HG03342 (cell line): ENCODE measurements at regions not wholly inside any gene's neighbourhood (a gene's known extent, or its start where the extent isn't known, plus 50 kb on each side); places are given as distances from the start of the nearest gene placed in this dataset.

Experiments
- ATAC-seq: cut with Tn5 transposase; IDR thresholded peaks from one replicate; pipeline ENCODE4 v1.9.1; 2021; ENCODE audit warnings: mild to moderate bottlenecking, moderate library complexity; ENCODE audit not compliant: unreplicated experiment

- no peak for ATAC-seq
Measured at GRCh38 chr12:30257618-30258017, 438.1 kb downstream of the IPO8 start.

GRCh38 chr12:30251546-30251945 is 444.1 kb downstream of the IPO8 start:
- ATAC-seq = no peak

DNA sequence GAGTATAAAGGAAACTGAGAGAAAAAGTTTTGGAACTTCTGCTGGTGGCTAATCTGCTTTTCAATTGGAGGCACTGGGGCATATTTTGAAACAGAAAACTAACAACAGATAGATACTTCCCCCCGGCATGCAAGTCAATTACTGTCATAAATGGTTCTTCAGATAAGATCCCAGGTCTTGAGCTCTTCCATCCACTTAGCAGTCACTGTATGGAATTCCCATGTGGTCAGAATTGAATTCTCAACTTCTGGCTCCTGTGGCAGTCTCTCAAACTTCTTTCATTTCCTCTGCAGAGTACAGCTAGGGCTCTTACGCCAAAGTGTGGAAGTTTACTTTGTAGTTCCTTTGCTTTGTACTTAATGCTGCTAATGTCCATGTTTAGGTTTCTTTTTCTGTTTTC is 452.2 kb downstream of the IPO8 start:
- no peak for ATAC-seq

DNA sequence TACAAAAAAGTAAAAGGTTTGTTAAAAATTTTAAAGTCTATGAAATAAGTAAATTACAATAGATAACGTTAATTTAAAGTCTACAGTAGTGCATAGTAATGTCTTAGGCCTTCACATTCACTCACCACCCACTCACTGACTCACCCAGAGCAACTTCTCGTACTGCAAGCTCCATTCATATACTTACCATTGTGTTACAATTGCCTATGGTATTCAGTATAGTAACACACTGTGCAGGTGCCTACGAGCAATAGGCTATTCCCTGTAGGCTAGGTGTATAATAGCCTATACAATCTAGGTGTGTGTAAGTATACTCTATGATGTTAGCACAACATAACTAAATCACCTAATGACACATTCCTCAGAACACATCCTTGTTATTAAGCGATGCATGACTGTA is 435.3 kb upstream of the TMTC1 start:
- ATAC-seq = no peak

DNA sequence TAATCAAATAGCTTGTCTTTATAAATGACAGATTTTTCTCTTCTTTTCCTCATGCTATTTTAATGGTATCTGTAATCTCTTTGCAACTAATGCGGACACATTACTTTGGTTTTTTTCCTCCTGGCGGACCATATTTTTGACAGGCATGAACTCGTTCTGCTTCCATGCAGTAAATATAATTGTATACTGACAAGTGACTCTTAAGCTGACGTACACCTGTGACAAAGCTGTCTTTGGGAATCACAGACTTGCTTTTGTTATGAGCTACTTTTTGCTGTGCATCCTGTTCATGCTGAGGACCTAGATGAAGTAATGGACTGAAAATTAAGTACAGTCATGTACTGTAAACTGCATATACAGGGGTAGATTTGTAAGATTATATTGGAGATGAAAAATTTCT is 434.3 kb upstream of the TMTC1 start:
- ATAC-seq = no peak

GRCh38 chr12:30213166-30213565 is 429.4 kb upstream of the TMTC1 start:
- ATAC-seq = no peak

DNA sequence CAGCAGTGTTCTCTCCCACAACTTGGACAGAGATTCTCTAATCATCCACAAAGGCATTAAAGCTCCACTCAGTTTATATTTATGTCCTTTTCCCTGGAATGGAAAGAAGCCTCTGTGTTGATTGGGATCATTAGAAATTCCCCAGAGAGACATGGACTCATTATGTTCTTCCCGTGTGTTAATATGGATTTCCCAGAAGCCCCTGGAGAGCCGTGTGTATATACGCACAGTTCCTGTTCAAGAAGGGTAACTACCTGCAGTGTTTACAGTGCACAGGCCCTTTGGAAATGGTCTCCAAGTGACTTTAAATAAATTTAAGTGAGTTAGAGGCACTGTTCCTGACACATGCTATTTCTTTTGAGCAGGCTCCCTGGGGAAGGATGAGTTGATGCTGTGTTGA is 428.0 kb upstream of the TMTC1 start:
- ATAC-seq = no peak

- no peak for ATAC-seq
Measured at GRCh38 chr12:30203981-30204380, 420.2 kb upstream of the TMTC1 start.

- no peak for ATAC-seq
Measured at GRCh38 chr12:30202521-30203254, 418.9 kb upstream of the TMTC1 start.

- ATAC-seq = no peak
Measured at GRCh38 chr12:30201301-30202160, 417.8 kb upstream of the TMTC1 start.

GRCh38 chr12:30200864-30201263 is 417.1 kb upstream of the TMTC1 start:
- ATAC-seq = no peak

GRCh38 chr12:30197392-30198057 is 413.8 kb upstream of the TMTC1 start:
- no peak for ATAC-seq

DNA sequence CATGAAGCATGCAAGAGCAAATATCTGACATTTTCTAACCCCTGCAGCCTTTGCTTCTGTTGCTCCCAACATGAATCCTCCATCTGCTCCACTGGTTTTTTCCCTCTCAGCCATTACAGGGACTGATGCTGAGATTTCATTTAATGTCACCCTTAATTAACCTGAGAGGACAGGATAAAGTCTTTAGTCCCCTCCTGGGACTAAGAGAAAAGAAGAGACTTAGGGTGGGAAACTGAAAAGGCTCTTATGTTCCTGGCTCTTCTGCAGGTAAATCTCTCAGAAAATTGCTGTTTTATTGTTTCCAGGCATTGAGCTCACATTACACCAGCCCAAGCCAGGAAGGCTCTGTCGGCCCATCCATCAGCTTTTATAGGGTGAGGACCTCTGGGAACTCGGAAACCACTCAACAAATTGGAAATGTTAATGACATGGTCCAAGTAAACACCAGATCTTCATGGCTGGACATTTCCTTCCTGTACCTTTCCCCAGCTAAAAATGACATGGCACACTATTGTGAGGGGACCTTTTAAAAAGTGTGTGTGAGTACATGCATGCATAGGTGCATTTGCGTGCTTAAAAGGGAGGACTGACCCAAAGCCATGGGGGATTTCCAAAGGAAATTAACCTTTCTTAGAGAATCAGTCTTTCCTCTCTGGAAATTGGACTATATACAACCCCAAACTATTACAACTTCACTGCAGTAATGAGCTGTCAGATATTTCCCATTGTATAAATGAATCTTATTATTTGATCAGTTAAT is 408.1 kb upstream of the TMTC1 start:
- ATAC-seq = no peak

- no peak for ATAC-seq
Measured at GRCh38 chr12:30188602-30189326, 405.0 kb upstream of the TMTC1 start.

GRCh38 chr12:30187426-30187825 is 403.7 kb upstream of the TMTC1 start:
- no peak for ATAC-seq

DNA sequence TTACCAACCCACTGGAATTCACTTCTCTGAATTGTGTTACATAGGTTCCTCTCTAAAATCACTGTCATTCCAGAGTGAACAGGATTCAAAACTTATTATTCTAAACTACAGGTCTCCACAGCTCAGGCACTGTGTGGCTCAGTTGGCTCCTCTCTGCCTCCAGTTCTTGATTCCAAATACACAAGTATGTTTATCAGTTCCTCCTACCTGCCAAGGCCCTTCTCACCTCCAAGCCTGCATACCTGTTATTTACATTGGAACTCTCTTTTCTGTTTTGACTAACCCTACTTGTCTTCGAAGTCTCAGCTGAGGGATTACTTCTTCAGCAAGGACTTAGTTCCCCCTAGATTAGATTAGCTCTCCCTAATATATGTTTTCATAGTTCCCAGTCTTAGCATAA is 397.6 kb upstream of the TMTC1 start:
- no peak for ATAC-seq

- no peak for ATAC-seq
Measured at GRCh38 chr12:30180602-30181001, 396.9 kb upstream of the TMTC1 start.

DNA sequence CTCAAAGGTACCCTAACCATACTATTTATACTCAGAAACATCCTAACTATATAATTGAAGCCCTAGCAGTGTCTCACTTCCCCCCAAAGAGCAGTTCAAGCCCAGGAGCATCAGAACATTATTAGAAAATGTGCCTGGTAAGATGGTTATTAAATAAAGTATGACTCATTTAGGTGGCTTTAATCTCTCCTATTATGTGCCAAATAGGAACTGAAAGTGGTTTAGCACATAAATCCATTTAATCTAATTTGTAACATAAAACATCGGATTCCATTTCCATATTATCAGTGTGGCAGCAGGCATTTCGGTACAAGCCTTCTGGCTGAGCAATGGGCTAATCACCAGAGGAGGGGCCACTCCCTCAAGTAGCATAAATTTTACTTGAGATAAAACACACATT is 395.2 kb upstream of the TMTC1 start:
- ATAC-seq = no peak

DNA sequence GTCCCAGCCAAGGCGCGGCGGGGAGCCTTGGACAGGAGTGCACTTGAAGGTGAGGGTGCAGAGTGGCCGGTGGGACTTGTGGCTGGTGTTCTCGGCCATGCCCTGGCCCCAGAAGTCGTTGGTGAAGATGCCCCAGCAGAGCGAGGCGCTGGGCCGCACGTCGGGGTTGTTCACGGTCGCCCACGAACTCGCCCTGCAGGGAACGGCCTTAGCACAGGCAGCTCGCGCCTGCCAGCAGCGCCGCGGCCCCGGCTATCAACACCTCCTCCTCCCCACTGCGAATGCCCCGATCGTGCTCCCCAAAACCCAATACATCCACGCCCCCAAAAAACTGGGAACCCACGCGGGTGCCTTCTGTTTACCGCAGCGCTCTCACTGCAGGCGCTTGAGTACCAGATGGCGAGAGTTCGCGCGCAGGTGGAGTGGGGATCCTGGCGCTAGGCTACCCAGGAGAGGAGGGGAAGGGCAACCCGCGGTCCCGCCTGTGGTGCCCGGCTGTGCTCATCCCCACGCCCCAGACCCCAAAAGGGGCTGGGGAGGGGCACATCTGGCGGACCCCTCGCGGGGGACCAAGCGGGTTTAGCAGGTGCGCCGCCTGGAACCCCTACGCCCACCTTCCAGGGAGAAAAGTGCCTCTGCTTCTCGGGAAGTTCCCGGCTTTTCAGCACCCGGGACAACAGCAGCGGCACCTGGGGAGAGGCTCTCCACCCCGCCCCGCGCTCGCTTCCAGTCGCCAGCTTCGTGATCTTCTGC is 386.3 kb upstream of the TMTC1 start:
- no peak for ATAC-seq
